ENCODE measurements at regions not wholly inside any gene's neighbourhood (a gene's known extent, or its start where the extent isn't known, plus 50 kb on each side); places are given as distances from the start of the nearest gene placed in this dataset.

DNA sequence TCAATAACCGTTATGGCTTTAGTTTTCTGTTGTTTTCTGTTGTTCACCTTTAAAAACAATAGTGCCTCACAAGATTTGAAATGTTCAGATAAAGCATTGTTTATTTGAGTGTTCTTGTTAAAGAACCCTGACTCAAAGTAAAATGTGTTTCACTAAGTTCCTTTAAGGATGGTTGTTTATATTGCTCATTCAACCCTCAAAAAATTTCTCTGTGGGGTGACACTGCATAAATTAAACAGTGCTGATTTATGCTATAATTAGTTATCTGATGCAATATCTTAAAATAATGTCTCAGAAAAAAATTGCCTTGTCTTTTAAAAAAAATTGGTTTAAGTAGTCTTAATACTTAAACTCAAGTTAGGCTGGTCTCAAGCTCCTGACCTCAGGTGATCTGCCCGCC, 775.1 kb downstream of the FLRT2 start:
- H3K27me3 ChIP-seq (ENCODE audit: insufficient read depth, low read depth), result no peaks in the 10 kb centered on the region
- no peak for DNase-seq
- H3K36me3 ChIP-seq (ENCODE audit: low read depth), result no peaks in the 10 kb centered on the region
- TF ChIP-seq EZH2 (IDR thresholded peaks at IDR 0.05; ENCODE audit: low read depth), result no peak
- TF ChIP-seq, protein P1, sequence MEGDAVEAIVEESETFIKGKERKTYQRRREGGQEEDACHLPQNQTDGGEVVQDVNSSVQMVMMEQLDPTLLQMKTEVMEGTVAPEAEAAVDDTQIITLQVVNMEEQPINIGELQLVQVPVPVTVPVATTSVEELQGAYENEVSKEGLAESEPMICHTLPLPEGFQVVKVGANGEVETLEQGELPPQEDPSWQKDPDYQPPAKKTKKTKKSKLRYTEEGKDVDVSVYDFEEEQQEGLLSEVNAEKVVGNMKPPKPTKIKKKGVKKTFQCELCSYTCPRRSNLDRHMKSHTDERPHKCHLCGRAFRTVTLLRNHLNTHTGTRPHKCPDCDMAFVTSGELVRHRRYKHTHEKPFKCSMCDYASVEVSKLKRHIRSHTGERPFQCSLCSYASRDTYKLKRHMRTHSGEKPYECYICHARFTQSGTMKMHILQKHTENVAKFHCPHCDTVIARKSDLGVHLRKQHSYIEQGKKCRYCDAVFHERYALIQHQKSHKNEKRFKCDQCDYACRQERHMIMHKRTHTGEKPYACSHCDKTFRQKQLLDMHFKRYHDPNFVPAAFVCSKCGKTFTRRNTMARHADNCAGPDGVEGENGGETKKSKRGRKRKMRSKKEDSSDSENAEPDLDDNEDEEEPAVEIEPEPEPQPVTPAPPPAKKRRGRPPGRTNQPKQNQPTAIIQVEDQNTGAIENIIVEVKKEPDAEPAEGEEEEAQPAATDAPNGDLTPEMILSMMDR (conservative IDR thresholded peaks at IDR 0.05), result no peak
- no peaks in the 10 kb centered on the region for H3K4me1 ChIP-seq (replicated peaks; ENCODE audit: insufficient read depth)
- intact Hi-C loops (cut with micrococcal nuclease; ENCODE audit: unreplicated experiment), result no loop called here
- no peaks in the 10 kb centered on the region for H3K9me3 ChIP-seq (ENCODE audit: insufficient read depth, low read depth)
- no TSS peak for BruUV-seq (replicated peaks)
- no peaks in the 10 kb centered on the region for H3F3A ChIP-seq (ENCODE audit: insufficient read depth, low read depth)
- no peaks in the 10 kb centered on the region for H4K20me1 ChIP-seq (ENCODE audit: insufficient read depth)
- H3K27ac ChIP-seq, result no peak overlapping the region
- H3K9me2 ChIP-seq (ENCODE audit: insufficient read depth), result no peaks in the 10 kb centered on the region
- H3K4me3 ChIP-seq, result no peak overlapping the region
- no peak overlapping the region for H2AFZ ChIP-seq
- H3K4me2 ChIP-seq, result no peak overlapping the region
- H3K79me2 ChIP-seq (ENCODE audit: low read depth), result no peaks in the 10 kb centered on the region
- ChIA-PET CTCF (no interaction called here), POLR2A (ENCODE audit: unreplicated experiment) (no interaction called here)

- DNase-seq, result no peak
- Histone ChIP-seq H3K4me3 (no peak overlapping the region), H3K36me3 (ENCODE audit: low read depth) (no peaks in the 10 kb centered on the region), H2AFZ (no peak overlapping the region), H3K4me1 (replicated peaks; ENCODE audit: insufficient read depth) (no peaks in the 10 kb centered on the region), H3K9me3 (ENCODE audit: insufficient read depth, low read depth) (no peaks in the 10 kb centered on the region), H3K79me2 (ENCODE audit: low read depth) (no peaks in the 10 kb centered on the region), H4K20me1 (ENCODE audit: insufficient read depth) (no peaks in the 10 kb centered on the region), H3K4me2 (no peak overlapping the region), H3K9me2 (ENCODE audit: insufficient read depth) (no peaks in the 10 kb centered on the region), H3K27ac (no peak overlapping the region), H3F3A (ENCODE audit: insufficient read depth, low read depth) (no peaks in the 10 kb centered on the region), H3K27me3 (ENCODE audit: insufficient read depth, low read depth) (no peaks in the 10 kb centered on the region)
- intact Hi-C loops (cut with micrococcal nuclease; ENCODE audit: unreplicated experiment), result no loop called here
- ChIA-PET POLR2A (ENCODE audit: unreplicated experiment) (no interaction called here), CTCF (no interaction called here)
- BruUV-seq (replicated peaks), result no TSS peak
- TF ChIP-seq EZH2 (IDR thresholded peaks at IDR 0.05; ENCODE audit: low read depth), result no peak
- TF ChIP-seq, protein P1 (conservative IDR thresholded peaks at IDR 0.05), result no peak
These were observed 770.0 kb downstream of the FLRT2 start for GRCh38 chr14:86299994-86300393.

- intact Hi-C loops (cut with micrococcal nuclease; ENCODE audit: unreplicated experiment), result no loop called here
- H3K4me3 ChIP-seq, result no peak overlapping the region
- ChIA-PET CTCF (no interaction called here), POLR2A (ENCODE audit: unreplicated experiment) (no interaction called here)
- H3K4me1 ChIP-seq (replicated peaks; ENCODE audit: insufficient read depth), result no peaks in the 10 kb centered on the region
- H3K79me2 ChIP-seq (ENCODE audit: low read depth), result no peaks in the 10 kb centered on the region
- H3K9me2 ChIP-seq (ENCODE audit: insufficient read depth), result no peaks in the 10 kb centered on the region
- no peaks in the 10 kb centered on the region for H3F3A ChIP-seq (ENCODE audit: insufficient read depth, low read depth)
- no TSS peak for BruUV-seq (replicated peaks)
- DNase-seq, result no peak
- H3K4me2 ChIP-seq, result no peak overlapping the region
- no peaks in the 10 kb centered on the region for H3K36me3 ChIP-seq (ENCODE audit: low read depth)
- no peak overlapping the region for H2AFZ ChIP-seq
- no peak for TF ChIP-seq EZH2 (IDR thresholded peaks at IDR 0.05; ENCODE audit: low read depth)
- TF ChIP-seq, protein P1 (conservative IDR thresholded peaks at IDR 0.05), result no peak
- H3K27ac ChIP-seq, result no peak overlapping the region
- H4K20me1 ChIP-seq (ENCODE audit: insufficient read depth), result no peaks in the 10 kb centered on the region
- H3K27me3 ChIP-seq (ENCODE audit: insufficient read depth, low read depth), result no peaks in the 10 kb centered on the region
- H3K9me3 ChIP-seq (ENCODE audit: insufficient read depth, low read depth), result no peaks in the 10 kb centered on the region
These were observed 766.2 kb downstream of the FLRT2 start for GRCh38 chr14:86296173-86296572.

Data from PC-9 (cell line).